ENCODE measurements at regions not wholly inside any gene's neighbourhood (a gene's known extent, or its start where the extent isn't known, plus 50 kb on each side); places are given as distances from the start of the nearest gene placed in this dataset.

GRCh38 chr1:88291611-88292354, 392.3 kb upstream of the PKN2 start:
- Histone ChIP-seq H3K27me3 (replicated peaks in 1 of 7) (peaks cover 0 to 4% (median 0%) of the 10 kb centered on the region in 7 donors), H3K27ac (no peak overlapping the region), H3K9me3 (no peaks in the 10 kb centered on the region), H3K36me3 (no peaks in the 10 kb centered on the region), H3K4me1 (no peaks in the 10 kb centered on the region), H3K4me3 (no peak overlapping the region)
- no peak for DNase-seq
- TF ChIP-seq CTCF (IDR thresholded peaks at IDR 0.05 in 8 of 11, conservative IDR thresholded peaks at IDR 0.05 in 3 of 11) (no peak), POLR2AphosphoS5 (IDR thresholded peaks at IDR 0.05) (no peak), POLR2A (IDR thresholded peaks at IDR 0.05) (no peak)
- WGBS, 5 donors = 62 to 72% (median 68%) methylated on average over 5 of the region's 5 CpGs
- intact Hi-C loops (cut with DNase I; ENCODE audit: low total_unique reads) = loop anchor here (10.0 kb wide), 1 partner anchor 107 kb away; no protein-coding TSS in a partner anchor

GRCh38 chr1:88293691-88294190, 390.3 kb upstream of the PKN2 start:
- TF ChIP-seq POLR2A (IDR thresholded peaks at IDR 0.05) (no peak), CTCF (IDR thresholded peaks at IDR 0.05 in 8 of 11, conservative IDR thresholded peaks at IDR 0.05 in 3 of 11) (no peak), POLR2AphosphoS5 (IDR thresholded peaks at IDR 0.05) (no peak)
- no peaks in the 10 kb centered on the region for H3K9me3 ChIP-seq
- no peak overlapping the region for H3K4me3 ChIP-seq
- no peak for DNase-seq
- 70 to 93% (median 77%) methylated on average over 1 of the region's 1 CpG for WGBS, 5 donors
- intact Hi-C loops (cut with DNase I; ENCODE audit: low total_unique reads) = loop anchor here (10.0 kb wide), 1 partner anchor 109 kb away; no protein-coding TSS in a partner anchor
- peaks cover 0 to 4% (median 0%) of the 10 kb centered on the region in 7 donors for H3K27me3 ChIP-seq (replicated peaks in 1 of 7)
- no peaks in the 10 kb centered on the region for H3K36me3 ChIP-seq
- H3K27ac ChIP-seq = no peak overlapping the region
- H3K4me1 ChIP-seq = no peaks in the 10 kb centered on the region

DNA sequence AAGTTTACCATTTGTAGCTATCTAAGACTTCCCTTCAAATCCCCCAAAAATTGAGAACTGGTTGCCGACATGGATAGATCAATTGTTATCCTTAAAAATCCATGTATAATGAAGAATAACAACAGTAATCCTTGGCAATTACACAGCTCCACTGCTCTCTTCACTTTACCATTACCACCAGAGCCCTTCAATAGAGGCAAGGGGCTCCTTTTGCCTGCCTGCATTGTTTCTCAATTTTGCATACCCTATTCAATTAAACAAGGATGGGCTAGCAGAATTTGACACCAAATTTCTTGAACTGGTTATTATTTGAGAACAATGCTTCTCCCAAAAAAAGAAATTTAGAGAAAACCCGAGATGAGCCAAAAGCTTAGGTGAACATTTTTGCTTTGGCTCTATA, 387.8 kb upstream of the PKN2 start:
- no peak overlapping the region for H3K4me3 ChIP-seq
- peaks cover 0 to 4% (median 0%) of the 10 kb centered on the region in 7 donors for H3K27me3 ChIP-seq (replicated peaks in 1 of 7)
- H3K36me3 ChIP-seq = no peaks in the 10 kb centered on the region
- H3K4me1 ChIP-seq = no peaks in the 10 kb centered on the region
- WGBS, 5 donors = 86 to 95% (median 92%) methylated on average over 2 of the region's 2 CpGs
- DNase-seq = no peak
- intact Hi-C loops (cut with DNase I; ENCODE audit: low total_unique reads) = loop anchor here (10.0 kb wide), 1 partner anchor 111 kb away; no protein-coding TSS in a partner anchor
- TF ChIP-seq POLR2AphosphoS5 (IDR thresholded peaks at IDR 0.05) (no peak), POLR2A (IDR thresholded peaks at IDR 0.05) (no peak), CTCF (IDR thresholded peaks at IDR 0.05 in 8 of 11, conservative IDR thresholded peaks at IDR 0.05 in 3 of 11) (no peak)
- H3K27ac ChIP-seq = no peak overlapping the region
- H3K9me3 ChIP-seq = no peaks in the 10 kb centered on the region

DNA sequence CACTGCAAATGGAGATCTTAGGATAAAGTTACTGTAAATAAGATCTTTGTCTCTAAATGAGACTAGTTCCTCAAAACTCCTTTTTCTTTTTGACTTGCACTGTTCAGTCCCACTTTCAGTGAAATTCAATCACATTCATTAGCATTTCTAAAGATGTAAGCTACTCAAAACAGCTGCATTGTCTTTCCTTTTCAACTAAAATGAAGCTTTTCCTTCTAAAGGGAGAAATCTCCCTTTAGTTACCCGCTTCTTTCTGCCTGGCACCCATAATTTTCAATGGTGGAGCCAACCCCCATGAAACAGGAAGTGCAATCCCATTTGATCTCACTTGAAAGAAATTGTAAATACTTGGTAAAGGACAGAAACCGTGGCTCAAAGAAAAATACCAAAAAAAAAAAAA, 387.4 kb upstream of the PKN2 start:
- intact Hi-C loops (cut with DNase I; ENCODE audit: low total_unique reads) = loop anchor here (10.0 kb wide), 1 partner anchor 112 kb away; no protein-coding TSS in a partner anchor
- no peak for DNase-seq
- H3K27ac ChIP-seq = no peak overlapping the region
- H3K27me3 ChIP-seq (replicated peaks in 1 of 7) = peaks cover 0 to 4% (median 0%) of the 10 kb centered on the region in 7 donors
- no peak overlapping the region for H3K4me3 ChIP-seq
- WGBS, 5 donors = 56 to 69% (median 58%) methylated on average over 2 of the region's 2 CpGs
- no peaks in the 10 kb centered on the region for H3K9me3 ChIP-seq
- TF ChIP-seq POLR2AphosphoS5 (IDR thresholded peaks at IDR 0.05) (no peak), POLR2A (IDR thresholded peaks at IDR 0.05) (no peak), CTCF (IDR thresholded peaks at IDR 0.05 in 8 of 11, conservative IDR thresholded peaks at IDR 0.05 in 3 of 11) (no peak)
- no peaks in the 10 kb centered on the region for H3K36me3 ChIP-seq
- H3K4me1 ChIP-seq = no peaks in the 10 kb centered on the region
